Right kidney (tissue), 1 donor: ENCODE measurements at regions not wholly inside any gene's neighbourhood (a gene's known extent, or its start where the extent isn't known, plus 50 kb on each side); places are given as distances from the start of the nearest gene placed in this dataset.

Experiments used
- DNase-seq: peaks from one replicate; pipeline ENCODE4 v3.0.0-alpha.2; 2016

DNA sequence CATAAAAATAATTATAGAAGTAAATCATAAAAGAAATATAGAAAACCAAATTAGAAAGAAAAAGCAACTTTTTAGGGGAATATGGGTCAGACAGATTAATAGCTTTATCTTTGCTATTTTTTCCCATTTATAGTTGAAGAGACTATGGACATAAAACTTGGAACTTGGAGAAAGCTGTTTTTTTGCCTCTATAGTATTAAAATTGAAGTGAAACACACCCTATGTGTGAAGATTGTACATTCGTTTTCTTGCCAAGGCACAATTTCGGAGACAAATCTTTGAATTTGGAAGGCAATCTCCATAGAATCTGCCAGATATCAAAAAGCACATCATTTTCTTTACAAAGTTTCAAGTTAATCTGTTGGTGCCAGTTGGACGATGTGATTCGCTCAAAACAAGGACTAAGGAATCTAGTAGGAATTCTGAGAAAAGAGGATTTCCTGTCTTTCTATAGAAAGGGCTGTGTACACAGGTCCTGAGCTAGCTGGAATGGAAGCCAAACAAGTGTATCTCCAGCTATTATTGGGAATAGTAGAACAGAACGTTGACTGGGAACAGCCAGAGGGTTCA, 156.3 kb downstream of the SLC7A11 start:
- peak; percentile 8 for DNase-seq

DNA sequence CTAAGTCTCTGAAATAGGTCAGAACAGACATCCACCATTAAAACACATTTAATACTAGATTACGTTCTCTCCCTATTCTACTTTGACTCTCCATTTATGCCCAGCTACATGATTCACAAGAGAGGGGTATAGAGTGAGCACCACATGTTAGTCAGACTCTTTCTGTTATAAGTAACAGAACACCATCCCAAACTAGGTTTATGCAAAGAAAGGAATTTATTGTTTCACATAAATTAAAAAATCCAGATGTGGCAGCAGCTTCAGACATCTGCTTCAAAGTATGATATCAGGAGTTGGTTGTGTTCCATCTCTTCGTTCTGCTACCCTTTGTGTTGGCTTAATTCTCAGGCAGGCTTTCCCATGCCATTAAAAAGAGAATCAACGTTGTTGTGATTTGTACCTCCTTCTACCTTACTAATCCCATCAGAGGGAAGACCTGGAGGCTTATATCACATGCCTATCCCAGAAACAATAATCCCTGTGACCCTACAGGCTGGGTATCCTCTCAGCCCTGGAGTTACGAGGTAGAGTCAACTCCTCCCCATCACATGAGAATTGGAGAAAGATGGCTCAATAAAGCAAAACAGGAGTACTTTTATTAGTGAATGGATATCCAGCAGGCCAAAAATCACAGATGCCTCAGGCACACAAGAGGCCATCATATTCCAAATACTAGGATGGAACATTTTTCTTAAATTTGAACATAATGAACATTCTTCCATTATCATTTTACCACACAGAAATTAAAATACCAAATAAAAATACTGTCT, 163.2 kb downstream of the SLC7A11 start:
- DNase-seq, result no peak

DNA sequence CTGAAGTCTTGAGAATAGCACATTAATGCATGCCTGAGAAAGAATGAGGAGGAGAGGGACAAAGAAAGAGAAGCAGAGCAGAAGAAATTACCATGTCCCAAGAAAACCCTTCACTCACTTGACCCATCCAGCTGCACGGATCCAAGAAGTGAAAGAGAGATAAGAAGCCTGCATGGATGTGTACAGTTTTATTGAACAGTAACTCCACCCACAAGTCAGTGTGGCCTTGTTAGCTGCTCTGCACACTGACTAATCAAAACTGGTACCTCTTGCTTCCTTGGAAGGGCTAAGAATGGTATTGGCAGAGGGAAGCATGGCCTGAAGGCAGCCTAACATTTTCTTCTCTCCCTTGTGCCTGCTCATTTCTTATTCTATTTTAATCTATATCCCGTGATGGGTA, 163.9 kb downstream of the SLC7A11 start:
- no peak for DNase-seq

DNA sequence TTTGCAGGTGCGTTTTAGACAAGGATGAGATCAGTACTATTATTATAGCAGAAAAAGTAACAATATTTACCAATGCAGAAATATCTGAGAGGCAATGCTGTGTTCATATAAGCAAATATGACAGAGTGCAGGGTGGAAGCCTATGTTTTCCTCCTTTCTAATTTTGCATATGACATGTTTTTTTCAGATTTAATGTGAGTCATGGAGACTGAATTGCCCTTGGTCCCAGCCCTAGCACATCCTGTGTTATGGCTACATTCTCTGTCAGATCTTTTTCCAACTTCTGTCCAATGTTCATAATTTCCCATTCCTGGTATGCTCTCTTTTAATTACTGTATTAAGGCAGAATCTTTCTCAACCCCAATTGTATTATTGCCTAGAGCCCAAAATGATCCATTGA, 165.6 kb downstream of the SLC7A11 start:
- no peak for DNase-seq

DNA sequence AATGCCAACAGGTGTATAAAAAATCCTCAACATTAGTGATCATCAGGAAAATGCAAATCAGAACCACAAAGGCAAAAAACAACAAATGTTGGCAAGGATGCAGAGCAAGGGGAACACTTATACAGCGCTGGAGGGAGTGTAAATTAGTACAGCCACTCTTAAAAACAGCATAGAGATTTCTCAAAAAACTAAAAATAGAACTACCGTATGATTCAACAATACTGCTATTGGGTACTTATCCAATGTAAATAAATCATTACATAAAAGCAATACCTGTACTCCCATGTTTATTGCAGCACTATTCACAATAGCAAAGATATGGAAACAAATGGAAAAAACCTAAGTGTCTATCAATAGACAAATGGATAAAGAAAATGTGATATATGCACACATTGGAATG, 171.3 kb downstream of the SLC7A11 start:
- DNase-seq, result no peak

DNA sequence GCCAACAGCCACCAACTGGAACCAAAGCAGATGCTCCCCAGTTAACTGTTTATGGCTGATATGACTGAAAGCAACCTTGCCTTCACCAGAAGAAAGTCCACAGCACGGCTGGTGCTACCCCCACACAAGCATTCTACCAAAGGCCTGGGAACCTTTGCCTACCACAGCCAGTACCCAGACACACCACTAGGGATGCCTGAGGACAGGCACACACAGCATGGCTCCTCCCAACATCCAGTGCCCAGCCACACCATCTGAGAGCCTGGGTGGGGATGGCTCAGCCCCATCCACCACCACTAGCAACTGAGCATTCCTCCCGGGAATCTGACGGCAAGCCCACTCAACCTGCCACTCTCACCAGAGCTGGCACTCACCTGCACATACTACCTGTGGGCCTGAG, 178.6 kb downstream of the SLC7A11 start:
- no peak for DNase-seq

DNA sequence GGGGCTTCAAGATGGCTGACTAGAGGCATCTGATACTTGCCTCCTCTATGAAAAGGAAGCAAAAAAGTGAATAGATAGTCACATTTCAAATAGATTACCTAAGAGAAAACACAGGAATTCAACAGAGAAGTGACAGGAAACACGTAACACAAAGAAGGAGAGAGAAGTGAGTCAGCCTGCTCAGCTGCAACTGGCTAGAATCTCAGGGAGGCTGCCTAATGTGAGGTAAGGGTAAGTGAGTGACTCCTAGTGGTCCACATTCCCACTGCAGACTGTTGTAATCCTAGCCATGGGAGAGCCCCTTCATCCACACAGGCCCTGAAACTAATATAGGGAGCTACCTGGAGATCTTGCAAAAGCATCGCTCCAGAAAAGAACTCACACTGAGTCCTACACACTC, 179.2 kb downstream of the SLC7A11 start:
- DNase-seq, result no peak

DNA sequence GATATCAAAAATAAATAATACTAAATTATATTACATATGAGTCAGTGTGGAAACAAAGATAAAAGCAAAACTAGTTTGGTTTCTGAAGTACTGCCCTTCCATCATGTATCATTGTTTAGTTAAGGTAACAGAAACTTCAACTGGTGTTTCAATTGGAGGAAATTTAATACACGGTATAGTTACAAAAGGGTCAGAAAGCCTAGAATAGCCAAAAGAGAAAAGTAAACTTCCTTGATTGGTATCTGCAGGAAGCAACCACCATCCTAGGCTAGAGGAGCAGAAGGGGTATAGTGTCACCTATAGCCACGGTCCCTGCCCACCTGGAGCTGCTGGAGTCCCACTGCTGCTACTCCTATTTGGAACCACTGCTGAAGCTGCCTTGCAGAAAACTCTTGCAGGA, 185.6 kb downstream of the SLC7A11 start:
- DNase-seq, result no peak

DNA sequence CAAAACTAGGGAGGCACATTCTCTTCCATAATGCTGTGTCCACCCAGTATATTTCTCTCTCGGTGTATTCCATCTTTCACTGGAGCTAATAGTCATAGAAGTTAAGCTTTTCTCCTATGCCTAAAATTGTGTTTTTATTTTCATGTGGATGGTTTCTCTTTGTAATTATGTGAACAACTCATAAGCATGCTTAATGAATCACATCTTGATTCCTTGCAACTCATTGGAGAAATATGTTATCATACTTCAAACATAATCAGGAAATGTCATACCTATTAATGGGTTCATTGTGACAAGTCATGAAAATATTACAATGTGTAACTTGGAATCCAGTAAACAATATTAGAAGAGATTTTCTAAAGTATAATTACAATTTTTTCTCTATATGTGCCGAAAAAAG, 186.3 kb downstream of the SLC7A11 start:
- DNase-seq, result no peak

- DNase-seq, result no peak
Observed at GRCh38 chr4:138053641-138054301, 188.4 kb downstream of the SLC7A11 start.

DNA sequence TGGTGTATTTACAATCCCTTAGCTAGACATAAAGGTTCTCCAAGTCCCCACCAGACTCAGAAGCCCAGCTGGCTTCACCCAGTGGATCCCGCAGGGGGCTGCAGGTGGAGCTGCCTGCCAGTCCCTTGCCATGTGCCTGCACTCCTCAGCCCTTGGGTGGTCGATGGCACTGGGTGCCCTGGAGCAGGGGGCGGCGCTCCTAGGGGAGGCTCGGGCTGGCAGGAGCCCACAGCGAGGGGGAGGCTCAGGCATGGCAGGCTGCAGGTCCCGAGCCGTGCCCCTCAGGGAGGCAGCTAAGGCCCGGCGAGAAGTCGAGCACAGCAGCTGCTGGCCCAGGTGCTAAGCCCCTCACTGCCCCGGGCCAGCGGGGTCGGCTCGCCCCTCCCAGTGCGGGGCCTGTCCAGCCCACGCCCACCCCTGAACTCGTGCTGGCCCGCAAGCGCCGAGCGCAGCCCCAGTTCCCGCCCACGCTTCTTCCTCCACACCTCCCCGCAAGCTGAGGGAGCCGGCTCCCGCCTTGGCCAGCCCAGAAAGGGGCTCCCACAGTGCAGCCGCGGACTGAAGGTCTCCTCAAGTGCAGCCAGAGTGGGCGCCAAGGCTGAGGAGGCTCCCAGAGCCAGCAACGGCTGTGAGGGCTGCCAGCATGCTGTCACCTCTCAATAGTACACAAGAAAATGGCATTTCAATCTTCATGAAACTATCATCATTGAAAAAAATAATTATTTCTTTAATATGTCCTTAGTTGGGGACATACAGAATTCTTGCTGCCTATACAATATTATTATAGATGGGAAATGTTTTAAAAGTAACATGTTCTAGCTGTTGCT, 189.1 kb downstream of the SLC7A11 start:
- DNase-seq, result no peak

DNA sequence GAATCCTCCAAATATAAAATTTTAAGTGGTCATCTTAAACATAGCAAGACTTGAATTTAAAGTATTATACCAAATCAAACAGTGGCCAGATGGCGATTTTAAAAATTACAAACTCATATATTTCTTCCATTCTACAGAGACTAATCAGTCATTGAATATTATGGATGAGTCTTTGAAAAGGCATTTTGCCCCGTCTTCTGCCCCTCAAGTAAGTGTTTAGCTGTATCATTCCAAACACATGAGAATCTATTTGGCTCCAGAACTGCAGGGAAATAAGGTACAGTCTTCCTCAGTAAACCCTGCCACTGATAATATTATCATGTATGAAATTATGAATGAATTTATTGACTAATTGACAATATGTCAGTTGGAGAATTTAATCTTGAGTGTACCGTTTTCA, 191.0 kb downstream of the SLC7A11 start:
- no peak for DNase-seq

DNA sequence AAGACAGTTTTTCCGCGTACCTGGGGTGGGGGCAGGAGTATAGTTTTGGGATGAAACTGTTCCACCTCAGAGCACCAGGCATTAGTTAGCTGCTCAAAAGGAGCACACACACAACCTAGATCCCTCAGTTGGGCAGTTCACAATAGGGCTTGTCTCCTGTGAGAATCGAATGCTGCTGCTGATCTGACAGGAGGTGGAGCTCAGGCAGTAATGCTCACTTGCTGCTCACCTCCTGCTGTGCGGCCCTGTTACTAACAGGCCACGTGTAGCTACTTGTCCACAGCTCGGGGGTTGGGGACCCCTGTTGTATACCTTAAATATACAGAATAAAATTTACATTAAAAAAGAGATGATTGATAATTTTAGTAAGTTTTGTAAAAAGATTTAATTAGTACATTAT, 191.5 kb downstream of the SLC7A11 start:
- DNase-seq, result no peak

GRCh38 chr4:138049355-138049754, 192.8 kb downstream of the SLC7A11 start:
- no peak for DNase-seq

GRCh38 chr4:138047290-138047689, 194.9 kb downstream of the SLC7A11 start:
- no peak for DNase-seq

DNA sequence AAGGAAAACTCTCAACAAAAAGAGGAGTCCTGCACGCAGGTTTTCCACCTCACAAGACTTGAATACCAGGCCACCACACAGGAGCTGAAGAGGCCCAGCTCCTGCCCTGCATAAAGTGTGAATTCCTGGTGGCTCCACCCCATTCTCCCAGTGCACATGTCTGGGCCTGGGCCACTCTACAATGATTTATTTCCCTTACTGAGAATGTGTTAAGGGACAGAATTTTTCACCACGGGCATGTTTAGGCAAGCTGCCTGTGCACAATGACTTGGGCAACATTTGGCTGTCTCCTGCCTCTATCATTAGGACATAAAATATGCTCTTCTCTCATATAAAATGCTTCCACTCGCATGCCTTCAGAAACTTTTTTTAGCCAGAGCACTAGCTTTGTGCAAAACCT, 197.1 kb downstream of the SLC7A11 start:
- DNase-seq, result no peak

DNA sequence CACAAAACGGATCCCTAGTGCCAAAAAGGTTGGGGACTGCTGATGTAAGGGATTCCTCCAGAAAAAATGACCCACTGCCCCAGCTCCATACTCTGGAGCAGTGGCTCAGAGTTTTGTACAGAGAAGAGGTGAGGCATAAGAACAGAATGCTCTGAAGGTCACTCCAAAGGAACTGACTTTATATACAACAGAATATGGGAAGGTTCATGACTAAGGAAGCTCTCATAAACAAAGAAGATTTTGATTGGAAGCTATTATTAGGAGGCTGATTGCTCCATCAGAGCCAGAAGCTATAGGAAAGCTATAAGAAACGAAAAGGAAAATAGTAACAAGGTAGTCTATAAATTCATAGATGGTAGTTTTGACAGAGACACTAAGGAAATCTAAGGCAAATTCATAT, 203.1 kb downstream of the SLC7A11 start:
- no peak for DNase-seq

- peak; percentile 9 for DNase-seq
Observed at GRCh38 chr4:138037696-138038095, 204.5 kb downstream of the SLC7A11 start.

DNA sequence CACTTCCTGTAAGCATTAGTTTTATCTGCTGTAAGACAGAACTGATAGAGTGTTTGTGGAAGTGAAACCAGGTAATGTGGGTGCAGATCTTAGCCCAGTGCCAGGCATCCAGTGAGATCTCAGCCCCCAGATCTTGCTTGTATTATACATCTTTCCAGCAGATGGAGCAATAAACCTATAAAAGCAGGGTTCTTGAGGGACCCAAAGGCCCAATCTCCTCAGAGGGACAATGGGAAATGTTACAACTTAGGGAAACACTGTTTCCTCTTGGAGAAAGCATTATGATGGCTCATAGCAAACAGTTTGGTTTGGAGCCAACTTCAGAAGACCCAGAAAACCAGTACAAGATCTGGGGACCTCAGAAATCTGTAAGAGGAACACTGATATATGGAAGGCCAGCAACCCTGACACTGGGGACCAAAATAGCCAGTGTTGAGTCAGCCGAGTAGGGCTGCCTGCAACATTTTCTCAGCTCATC, 206.3 kb downstream of the SLC7A11 start:
- DNase-seq, result peak; percentile 44

DNA sequence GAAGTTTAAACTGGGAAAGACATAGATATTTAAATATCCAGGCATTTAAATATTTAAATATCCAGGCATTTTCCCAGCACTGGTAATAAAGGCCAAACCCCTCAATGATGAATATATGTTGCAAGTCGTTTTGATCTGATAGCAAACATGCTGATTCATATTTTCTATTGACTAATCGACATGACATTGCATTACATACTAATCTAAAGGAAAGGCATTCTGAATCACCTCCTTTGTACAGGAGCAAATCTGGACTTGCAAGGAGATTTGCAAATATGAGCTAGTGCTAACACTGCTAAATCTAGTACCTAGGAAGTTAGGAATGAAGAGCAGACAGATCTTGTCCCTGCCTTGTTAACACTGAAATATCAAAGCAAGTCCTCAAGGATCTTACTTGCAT, 207.3 kb downstream of the SLC7A11 start:
- no peak for DNase-seq

GRCh38 chr4:138032222-138032621, 209.9 kb downstream of the SLC7A11 start:
- no peak for DNase-seq

- no peak for DNase-seq
Observed at GRCh38 chr4:138030375-138030774, 211.8 kb downstream of the SLC7A11 start.

- no peak for DNase-seq
Observed at GRCh38 chr4:138028923-138029322, 213.2 kb downstream of the SLC7A11 start.
